ENCODE measurements at regions not wholly inside any gene's neighbourhood (a gene's known extent, or its start where the extent isn't known, plus 50 kb on each side); places are given as distances from the start of the nearest gene placed in this dataset.

GRCh38 chr20:51196991-51197651, 174.2 kb upstream of the KCNG1 start:
- Histone ChIP-seq H3K9me2 (no peaks in the 10 kb centered on the region), H3K27me3 (ENCODE audit: insufficient read depth) (no peaks in the 10 kb centered on the region), H3K9ac (no peak overlapping the region), H3K9me3 (no peaks in the 10 kb centered on the region), H3K36me3 (replicated peaks in 1 of 2; ENCODE audit: control insufficient read depth in 1 of 2, insufficient read depth in 2 of 2, low read length in 1 of 2) (no peaks in the 10 kb centered on the region), H3K4me2 (no peak overlapping the region), H2AFZ (ENCODE audit: low read depth) (no peak overlapping the region), H3K79me2 (ENCODE audit: insufficient read depth) (no peaks in the 10 kb centered on the region), H4K20me1 (ENCODE audit: insufficient read depth) (no peaks in the 10 kb centered on the region), H3F3A (replicated peaks; ENCODE audit: insufficient read depth) (no peaks in the 10 kb centered on the region), H3K4me3 (ENCODE audit: low read depth in 2 of 2, low read length in 1 of 2) (no peak overlapping the region), H3K4me1 (ENCODE audit: control insufficient read depth in 1 of 2, insufficient read depth in 2 of 2, low read depth in 1 of 2, low read length in 1 of 2) (peaks cover 0 to 5% of the 10 kb centered on the region in 2 experiments; a peak in 1 of 4 replicates), H3K27ac (ENCODE audit: low read depth in 2 of 2, low read length in 1 of 2) (no peak overlapping the region)
- ChIA-PET POLR2A (no interaction called here), CTCF (no interaction called here)
- no peak for TF ChIP-seq PBX3 (IDR thresholded peaks at IDR 0.05)
- no peak for TF ChIP-seq POLR2AphosphoS5 (IDR thresholded peaks at IDR 0.05; ENCODE audit: low read depth, low read length)
- DNase-seq = no peak
- 65% methylated on average over 10 of the region's 11 CpGs for WGBS (ENCODE audit: low lambda C conversion rate)

- TF ChIP-seq USF2 (IDR thresholded peaks at IDR 0.05; ENCODE audit: borderline replicate concordance, low read depth, low read length) = no peak
- no peak for TF ChIP-seq MEF2A (IDR thresholded peaks at IDR 0.05; ENCODE audit: borderline replicate concordance, low read depth)
- no peak for TF ChIP-seq MAX (IDR thresholded peaks at IDR 0.05; ENCODE audit: low read depth)
- TF ChIP-seq NRF1 (IDR thresholded peaks at IDR 0.05; ENCODE audit: low read depth, low read length) = no peak
- no peak for TF ChIP-seq RXRA (IDR thresholded peaks at IDR 0.05; ENCODE audit: borderline replicate concordance, low read depth)
- H3K9me3 ChIP-seq = no peaks in the 10 kb centered on the region
- no peaks in the 10 kb centered on the region for H3K9me2 ChIP-seq
- H3K4me2 ChIP-seq = no peak overlapping the region
- H3K9ac ChIP-seq = no peak overlapping the region
- peaks cover 0 to 8% of the 10 kb centered on the region in 2 experiments; a peak in 1 of 4 replicates for H3K4me1 ChIP-seq (ENCODE audit: control insufficient read depth in 1 of 2, insufficient read depth in 2 of 2, low read depth in 1 of 2, low read length in 1 of 2)
- H3K36me3 ChIP-seq (replicated peaks in 1 of 2; ENCODE audit: control insufficient read depth in 1 of 2, insufficient read depth in 2 of 2, low read length in 1 of 2) = no peaks in the 10 kb centered on the region
- 40% methylated on average over 3 of the region's 5 CpGs for WGBS (ENCODE audit: low lambda C conversion rate)
- H3K27ac ChIP-seq (ENCODE audit: low read depth in 2 of 2, low read length in 1 of 2) = no peak overlapping the region
- no peak for DNase-seq
- H3K4me3 ChIP-seq (ENCODE audit: low read depth in 2 of 2, low read length in 1 of 2) = no peak overlapping the region
- no peaks in the 10 kb centered on the region for H3K79me2 ChIP-seq (ENCODE audit: insufficient read depth)
- H4K20me1 ChIP-seq (ENCODE audit: insufficient read depth) = no peaks in the 10 kb centered on the region
- no peak overlapping the region for H2AFZ ChIP-seq (ENCODE audit: low read depth)
- ChIA-PET POLR2A (no interaction called here), CTCF (no interaction called here)
- H3F3A ChIP-seq (replicated peaks; ENCODE audit: insufficient read depth) = no peaks in the 10 kb centered on the region
- H3K27me3 ChIP-seq (ENCODE audit: insufficient read depth) = no peaks in the 10 kb centered on the region
These were observed 173.1 kb upstream of the KCNG1 start for GRCh38 chr20:51195990-51196389.

GRCh38 chr20:51195419-51195901, 172.6 kb upstream of the KCNG1 start:
- no peaks in the 10 kb centered on the region for H3K9me2 ChIP-seq
- no peaks in the 10 kb centered on the region for H4K20me1 ChIP-seq (ENCODE audit: insufficient read depth)
- no peak for TF ChIP-seq TEAD4 (IDR thresholded peaks at IDR 0.05; ENCODE audit: borderline replicate concordance, insufficient read depth)
- no peak for TF ChIP-seq GABPA (IDR thresholded peaks at IDR 0.05; ENCODE audit: low read depth)
- no peak for TF ChIP-seq MEF2A (IDR thresholded peaks at IDR 0.05; ENCODE audit: borderline replicate concordance, low read depth)
- no peak for TF ChIP-seq YY1 (IDR thresholded peaks at IDR 0.05; ENCODE audit: low read depth)
- no peak for TF ChIP-seq USF2 (IDR thresholded peaks at IDR 0.05; ENCODE audit: borderline replicate concordance, low read depth, low read length)
- no peak for TF ChIP-seq RXRA (IDR thresholded peaks at IDR 0.05; ENCODE audit: borderline replicate concordance, low read depth)
- TF ChIP-seq EP300 (IDR thresholded peaks at IDR 0.05; ENCODE audit: borderline replicate concordance in 1 of 2, low read depth in 1 of 2, low read length in 1 of 2) = no peak
- TF ChIP-seq EZH2phosphoT487 (IDR thresholded peaks at IDR 0.05; ENCODE audit: borderline replicate concordance, low read depth) = no peak
- TF ChIP-seq ZBTB33 (IDR thresholded peaks at IDR 0.05; ENCODE audit: borderline replicate concordance, low read depth) = no peak
- TF ChIP-seq ELF1 (IDR thresholded peaks at IDR 0.05) = no peak
- TF ChIP-seq FOSL2 (IDR thresholded peaks at IDR 0.05; ENCODE audit: borderline replicate concordance, low read depth) = no peak
- TF ChIP-seq FOXJ3 (CRISPR knock-in tag; IDR thresholded peaks at IDR 0.05) = no peak
- 78% methylated on average over 10 of the region's 10 CpGs for WGBS (ENCODE audit: low lambda C conversion rate)
- no peaks in the 10 kb centered on the region for H3K9me3 ChIP-seq
- no peak overlapping the region for H3K27ac ChIP-seq (ENCODE audit: low read depth in 2 of 2, low read length in 1 of 2)
- no peaks in the 10 kb centered on the region for H3K36me3 ChIP-seq (replicated peaks in 1 of 2; ENCODE audit: control insufficient read depth in 1 of 2, insufficient read depth in 2 of 2, low read length in 1 of 2)
- no peaks in the 10 kb centered on the region for H3K27me3 ChIP-seq (ENCODE audit: insufficient read depth)
- H2AFZ ChIP-seq (ENCODE audit: low read depth) = no peak overlapping the region
- DNase-seq = no peak
- H3K4me2 ChIP-seq = no peak overlapping the region
- POLR2A ChIA-PET = no interaction called here
- no peak overlapping the region for H3K9ac ChIP-seq
- CTCF ChIA-PET = no interaction called here
- no peaks in the 10 kb centered on the region for H3K79me2 ChIP-seq (ENCODE audit: insufficient read depth)
- no peaks in the 10 kb centered on the region for H3F3A ChIP-seq (replicated peaks; ENCODE audit: insufficient read depth)
- peaks cover 0 to 8% of the 10 kb centered on the region in 2 experiments; a peak in 1 of 4 replicates for H3K4me1 ChIP-seq (ENCODE audit: control insufficient read depth in 1 of 2, insufficient read depth in 2 of 2, low read depth in 1 of 2, low read length in 1 of 2)
- H3K4me3 ChIP-seq (ENCODE audit: low read depth in 2 of 2, low read length in 1 of 2) = no peak overlapping the region

All from SK-N-SH (cell line).